Upper lobe of left lung (tissue), 6 donors: ENCODE measurements at regions not wholly inside any gene's neighbourhood (a gene's known extent, or its start where the extent isn't known, plus 50 kb on each side); places are given as distances from the start of the nearest gene placed in this dataset.

Experiments
- ATAC-seq, 2 donors: fragments of 200-7000 bp; cut with Tn5 transposase; one replicate each; pipeline ENCODE4 v1.9.1; 2022; ENCODE audit warnings: mild to moderate bottlenecking in 2 of 2, moderate library complexity in 2 of 2; ENCODE audit not compliant: low FRiP score in 2 of 2
- DNase-seq, 2 donors: peaks; one replicate each; pipeline ENCODE4 v3.0.0-alpha.2; 2019 to 2020
- H3K27ac ChIP-seq, 4 donors: fragments of 200-600 bp; sonication (generic); one replicate each; pipeline ENCODE4 v1.5.1; 2016 to 2019
- H3K27me3 ChIP-seq, 4 donors: fragments of 200-600 bp; sonication (generic); one replicate each; pipeline ENCODE4 v1.5.1; 2017 to 2019
- H3K36me3 ChIP-seq, 4 donors: fragments of 200-600 bp; sonication (generic); one replicate each; pipeline ENCODE4 v1.5.1; 2016 to 2019
- H3K4me1 ChIP-seq, 4 donors: fragments of 200-600 bp; sonication (generic); one replicate each; pipeline ENCODE4 v1.5.1; 2018 to 2019
- H3K4me3 ChIP-seq, 4 donors: fragments of 200-600 bp; sonication (generic); one replicate each; pipeline ENCODE4 v1.5.1; 2017 to 2019; ENCODE audit warnings: mild to moderate bottlenecking in 2 of 4, moderate library complexity in 1 of 4
- H3K9me3 ChIP-seq, 4 donors: fragments of 200-600 bp; sonication (generic); one replicate each; pipeline ENCODE4 v1.5.1; 2018 to 2019
- EP300 ChIP-seq, 4 donors: sonication (generic); formaldehyde crosslinking; IDR thresholded peaks; one replicate each; pipeline ENCODE4 v1.5.1; 2017; ENCODE audit warnings: antibody characterized with exemption in 4 of 4, control low read depth in 2 of 4
- POLR2A ChIP-seq, 4 donors: fragments of 450-650 bp; IDR thresholded peaks; one replicate each; pipeline ENCODE4 v1.5.1; 2016 to 2017; ENCODE audit warnings: antibody characterized with exemption in 4 of 4, mild to moderate bottlenecking in 2 of 4
- POLR2AphosphoS5 ChIP-seq, 2 donors: sonication (generic); formaldehyde crosslinking; IDR thresholded peaks; one replicate each; pipeline ENCODE4 v1.5.1; 2017; ENCODE audit warnings: antibody characterized with exemption in 2 of 2
- WGBS, 2 donors: methylation state at CpG; one replicate each; pipeline ENCODE4 v1.1.5; 2017 to 2018; 5-methylcytosine and 5-hydroxymethylcytosine counted together
- TF ChIP-seq, protein P1 (sequence below), 6 experiments: fragments of 450-650 bp in 4 of 6; fragments of 200-600 bp in 2 of 6; sonication (generic) in 2 of 6; IDR thresholded peaks; one replicate each; pipeline ENCODE4 v1.5.1; 2016 to 2019; ENCODE audit warnings: antibody characterized with exemption in 6 of 6
- donor health status: DM: no; HTN: no; CAD: no; lungs with moderate emphysema.
- donor health status: DM: no; HTN: yes; CAD: no; lungs with severe emphysema.

- TF ChIP-seq POLR2AphosphoS5 (IDR thresholded peaks at IDR 0.05) (no peak), EP300 (IDR thresholded peaks at IDR 0.05) (no peak), POLR2A (IDR thresholded peaks at IDR 0.05) (no peak)
- TF ChIP-seq, protein P1, sequence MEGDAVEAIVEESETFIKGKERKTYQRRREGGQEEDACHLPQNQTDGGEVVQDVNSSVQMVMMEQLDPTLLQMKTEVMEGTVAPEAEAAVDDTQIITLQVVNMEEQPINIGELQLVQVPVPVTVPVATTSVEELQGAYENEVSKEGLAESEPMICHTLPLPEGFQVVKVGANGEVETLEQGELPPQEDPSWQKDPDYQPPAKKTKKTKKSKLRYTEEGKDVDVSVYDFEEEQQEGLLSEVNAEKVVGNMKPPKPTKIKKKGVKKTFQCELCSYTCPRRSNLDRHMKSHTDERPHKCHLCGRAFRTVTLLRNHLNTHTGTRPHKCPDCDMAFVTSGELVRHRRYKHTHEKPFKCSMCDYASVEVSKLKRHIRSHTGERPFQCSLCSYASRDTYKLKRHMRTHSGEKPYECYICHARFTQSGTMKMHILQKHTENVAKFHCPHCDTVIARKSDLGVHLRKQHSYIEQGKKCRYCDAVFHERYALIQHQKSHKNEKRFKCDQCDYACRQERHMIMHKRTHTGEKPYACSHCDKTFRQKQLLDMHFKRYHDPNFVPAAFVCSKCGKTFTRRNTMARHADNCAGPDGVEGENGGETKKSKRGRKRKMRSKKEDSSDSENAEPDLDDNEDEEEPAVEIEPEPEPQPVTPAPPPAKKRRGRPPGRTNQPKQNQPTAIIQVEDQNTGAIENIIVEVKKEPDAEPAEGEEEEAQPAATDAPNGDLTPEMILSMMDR (IDR thresholded peaks at IDR 0.05) = no peak
These were observed 783.9 kb upstream of the LRRC4C start for GRCh38 chr11:42243385-42243784.

GRCh38 chr11:42244376-42244775, 784.9 kb upstream of the LRRC4C start:
- 80 to 81% methylated on average over 1 of the region's 1 CpG for WGBS, 2 donors

More at GRCh38 chr11:42243385-42243784, 783.9 kb upstream of the LRRC4C start:
- Histone ChIP-seq H3K27me3 (no peaks in the 10 kb centered on the region), H3K36me3 (no peaks in the 10 kb centered on the region), H3K9me3 (no peaks in the 10 kb centered on the region), H3K4me3 (no peak overlapping the region), H3K27ac (no peak overlapping the region), H3K4me1 (no peaks in the 10 kb centered on the region)
- WGBS, 2 donors = 76% methylated on average over 2 of the region's 2 CpGs
- DNase-seq (no peak), ATAC-seq (no peak)

GRCh38 chr11:42249401-42249800, 789.9 kb upstream of the LRRC4C start:
- no peak overlapping the region for H3K27ac ChIP-seq
- H3K9me3 ChIP-seq = no peaks in the 10 kb centered on the region
- WGBS, 2 donors = 76 to 89% methylated on average over 4 of the region's 4 CpGs
- no peak for TF ChIP-seq POLR2AphosphoS5 (IDR thresholded peaks at IDR 0.05)
- TF ChIP-seq, protein P1 (IDR thresholded peaks at IDR 0.05) = no peak
- no peak for TF ChIP-seq EP300 (IDR thresholded peaks at IDR 0.05)
- no peak for TF ChIP-seq POLR2A (IDR thresholded peaks at IDR 0.05)
- no peaks in the 10 kb centered on the region for H3K4me1 ChIP-seq
- ATAC-seq = no peak
- H3K27me3 ChIP-seq = no peaks in the 10 kb centered on the region
- DNase-seq = no peak
- no peak overlapping the region for H3K4me3 ChIP-seq
- H3K36me3 ChIP-seq = no peaks in the 10 kb centered on the region

More at GRCh38 chr11:42244376-42244775, 784.9 kb upstream of the LRRC4C start:
- no peaks in the 10 kb centered on the region for H3K27me3 ChIP-seq
- TF ChIP-seq POLR2A (IDR thresholded peaks at IDR 0.05) (no peak), POLR2AphosphoS5 (IDR thresholded peaks at IDR 0.05) (no peak), EP300 (IDR thresholded peaks at IDR 0.05) (no peak)
- TF ChIP-seq, protein P1 (IDR thresholded peaks at IDR 0.05) = no peak
- H3K4me1 ChIP-seq = no peaks in the 10 kb centered on the region
- no peak overlapping the region for H3K27ac ChIP-seq
- DNase-seq (no peak), ATAC-seq (no peak)
- H3K9me3 ChIP-seq = no peaks in the 10 kb centered on the region
- no peak overlapping the region for H3K4me3 ChIP-seq
- H3K36me3 ChIP-seq = no peaks in the 10 kb centered on the region

DNA sequence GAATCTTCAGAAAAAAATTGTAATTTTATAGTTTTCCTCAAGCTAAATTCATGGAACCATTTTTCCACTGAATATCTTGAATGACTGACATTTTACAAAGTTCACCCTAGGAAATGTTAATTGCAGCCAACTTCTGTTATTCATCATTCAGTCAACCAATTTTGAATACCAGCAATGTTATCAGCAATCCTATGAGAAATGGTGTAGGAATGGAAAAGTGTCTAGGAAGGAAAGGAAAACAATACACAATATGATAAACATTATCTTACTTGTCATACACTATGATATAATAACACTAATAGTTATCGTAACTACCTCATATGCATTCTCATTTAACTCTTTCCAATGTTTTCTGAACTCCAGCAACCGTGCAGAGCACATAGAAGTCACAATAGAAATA, 790.5 kb upstream of the LRRC4C start:
- Histone ChIP-seq H3K27ac (no peak overlapping the region), H3K36me3 (no peaks in the 10 kb centered on the region), H3K27me3 (no peaks in the 10 kb centered on the region), H3K9me3 (no peaks in the 10 kb centered on the region), H3K4me1 (no peaks in the 10 kb centered on the region), H3K4me3 (no peak overlapping the region)
- DNase-seq = no peak
- 64 to 66% methylated on average over 2 of the region's 2 CpGs for WGBS, 2 donors
- TF ChIP-seq, protein P1 (IDR thresholded peaks at IDR 0.05) = no peak
- TF ChIP-seq POLR2AphosphoS5 (IDR thresholded peaks at IDR 0.05) = no peak
- TF ChIP-seq EP300 (IDR thresholded peaks at IDR 0.05) = no peak
- TF ChIP-seq POLR2A (IDR thresholded peaks at IDR 0.05) = no peak
- ATAC-seq = no peak

GRCh38 chr11:42251984-42252383, 792.5 kb upstream of the LRRC4C start:
- WGBS, 2 donors = 53 to 60% methylated on average over 2 of the region's 2 CpGs
- DNase-seq (no peak), ATAC-seq (no peak)
- Histone ChIP-seq H3K27ac (no peak overlapping the region), H3K4me1 (no peaks in the 10 kb centered on the region), H3K36me3 (no peaks in the 10 kb centered on the region), H3K9me3 (no peaks in the 10 kb centered on the region), H3K27me3 (no peaks in the 10 kb centered on the region), H3K4me3 (no peak overlapping the region)
- no peak for TF ChIP-seq EP300 (IDR thresholded peaks at IDR 0.05)
- no peak for TF ChIP-seq POLR2A (IDR thresholded peaks at IDR 0.05)
- TF ChIP-seq, protein P1 (IDR thresholded peaks at IDR 0.05) = no peak
- no peak for TF ChIP-seq POLR2AphosphoS5 (IDR thresholded peaks at IDR 0.05)
